ENCODE measurements at regions not wholly inside any gene's neighbourhood (a gene's known extent, or its start where the extent isn't known, plus 50 kb on each side); places are given as distances from the start of the nearest gene placed in this dataset.
"Not testable (repeated sequence)": the region's sequence is repeated elsewhere in the genome, so short reads cannot be mapped to it uniquely, and the experiment has no call there.

GRCh38 chr4:115515772-115516171, 402.4 kb upstream of the NDST4 start:
- in situ Hi-C loops (cut with MboI; ENCODE audit: low sequenced_read_pairs), result no loop called here

GRCh38 chr4:115515366-115515765, 401.9 kb upstream of the NDST4 start:
- in situ Hi-C loops (cut with MboI; ENCODE audit: low sequenced_read_pairs), result no loop called here

GRCh38 chr4:115514675-115515074, 401.3 kb upstream of the NDST4 start:
- in situ Hi-C loops (cut with MboI; ENCODE audit: low sequenced_read_pairs), result no loop called here

- in situ Hi-C loops (cut with MboI; ENCODE audit: low sequenced_read_pairs), result no loop called here
Measured at GRCh38 chr4:115505326-115505725, 391.9 kb upstream of the NDST4 start.

GRCh38 chr4:115501656-115502055, 388.2 kb upstream of the NDST4 start:
- in situ Hi-C loops (cut with MboI; ENCODE audit: low sequenced_read_pairs), result no loop called here

GRCh38 chr4:115493770-115494169, 380.4 kb upstream of the NDST4 start:
- in situ Hi-C loops (cut with MboI; ENCODE audit: low sequenced_read_pairs), result not testable (repeated sequence)

GRCh38 chr4:115491686-115492085, 378.3 kb upstream of the NDST4 start:
- in situ Hi-C loops (cut with MboI; ENCODE audit: low sequenced_read_pairs), result no loop called here

- in situ Hi-C loops (cut with MboI; ENCODE audit: low sequenced_read_pairs), result no loop called here
Measured at GRCh38 chr4:115489279-115489678, 375.9 kb upstream of the NDST4 start.

- in situ Hi-C loops (cut with MboI; ENCODE audit: low sequenced_read_pairs), result no loop called here
Measured at GRCh38 chr4:115485402-115485801, 372.0 kb upstream of the NDST4 start.

- in situ Hi-C loops (cut with MboI; ENCODE audit: low sequenced_read_pairs), result no loop called here
Measured at GRCh38 chr4:115484479-115484878, 371.1 kb upstream of the NDST4 start.

- in situ Hi-C loops (cut with MboI; ENCODE audit: low sequenced_read_pairs), result no loop called here
Measured at GRCh38 chr4:115470763-115471162, 357.3 kb upstream of the NDST4 start.

- in situ Hi-C loops (cut with MboI; ENCODE audit: low sequenced_read_pairs), result not testable (repeated sequence)
Measured at GRCh38 chr4:115459301-115459700, 345.9 kb upstream of the NDST4 start.

GRCh38 chr4:115456231-115456630, 342.8 kb upstream of the NDST4 start:
- in situ Hi-C loops (cut with MboI; ENCODE audit: low sequenced_read_pairs), result no loop called here

- in situ Hi-C loops (cut with MboI; ENCODE audit: low sequenced_read_pairs), result no loop called here
Measured at GRCh38 chr4:115454228-115454627, 340.8 kb upstream of the NDST4 start.

GRCh38 chr4:115453416-115453815, 340.0 kb upstream of the NDST4 start:
- in situ Hi-C loops (cut with MboI; ENCODE audit: low sequenced_read_pairs), result no loop called here

- in situ Hi-C loops (cut with MboI; ENCODE audit: low sequenced_read_pairs), result not testable (repeated sequence)
Measured at GRCh38 chr4:115452229-115452628, 338.8 kb upstream of the NDST4 start.

GRCh38 chr4:115437739-115438138, 324.3 kb upstream of the NDST4 start:
- in situ Hi-C loops (cut with MboI; ENCODE audit: low sequenced_read_pairs), result no loop called here

- in situ Hi-C loops (cut with MboI; ENCODE audit: low sequenced_read_pairs), result no loop called here
Measured at GRCh38 chr4:115433491-115433890, 320.1 kb upstream of the NDST4 start.

GRCh38 chr4:115430024-115430423, 316.6 kb upstream of the NDST4 start:
- in situ Hi-C loops (cut with MboI; ENCODE audit: low sequenced_read_pairs), result no loop called here

GRCh38 chr4:115428455-115428854, 315.0 kb upstream of the NDST4 start:
- in situ Hi-C loops (cut with MboI; ENCODE audit: low sequenced_read_pairs), result no loop called here

GRCh38 chr4:115424852-115425251, 311.4 kb upstream of the NDST4 start:
- in situ Hi-C loops (cut with MboI; ENCODE audit: low sequenced_read_pairs), result no loop called here

- in situ Hi-C loops (cut with MboI; ENCODE audit: low sequenced_read_pairs), result no loop called here
Measured at GRCh38 chr4:115418635-115419396, 305.4 kb upstream of the NDST4 start.

- in situ Hi-C loops (cut with MboI; ENCODE audit: low sequenced_read_pairs), result no loop called here
Measured at GRCh38 chr4:115396034-115396433, 282.6 kb upstream of the NDST4 start.
